ENCODE measurements at regions not wholly inside any gene's neighbourhood (a gene's known extent, or its start where the extent isn't known, plus 50 kb on each side); places are given as distances from the start of the nearest gene placed in this dataset.
"Not testable (repeated sequence)": the region's sequence is repeated elsewhere in the genome, so short reads cannot be mapped to it uniquely, and the experiment has no call there.

DNA sequence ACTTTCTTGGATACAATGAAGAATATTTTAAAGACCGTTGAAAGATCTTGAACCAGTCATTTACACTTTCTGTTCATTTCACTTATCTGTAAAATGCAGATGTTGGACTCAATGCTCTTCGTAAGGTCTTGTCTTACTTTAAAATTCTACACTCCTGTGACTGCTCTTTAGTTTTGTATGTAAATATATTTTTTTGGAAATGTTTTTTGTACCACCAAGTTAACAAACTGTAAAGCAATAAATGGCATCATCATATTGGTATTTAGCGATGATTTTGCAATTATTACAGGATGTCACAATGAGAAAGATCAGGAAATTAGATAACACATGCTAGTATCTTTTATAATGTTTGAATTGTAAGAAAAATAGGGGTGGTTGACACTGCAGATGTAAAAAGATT is 80.8 kb upstream of the GNAQ start:
- no peaks in the 10 kb centered on the region for H3K36me3 ChIP-seq (ENCODE audit: control insufficient read depth, insufficient read depth, low read length)
- DNase-seq, result no peak
- H3K9me3 ChIP-seq, result no peaks in the 10 kb centered on the region
- Mint-ChIP-seq H3K27ac (ENCODE audit: unreplicated experiment) (no peak overlapping the region), H3K36me3 (ENCODE audit: insufficient read depth, unreplicated experiment) (no peaks in the 10 kb centered on the region), H3K4me3 (ENCODE audit: unreplicated experiment) (no peak overlapping the region), H3K27me3 (ENCODE audit: insufficient read depth, unreplicated experiment) (no peaks in the 10 kb centered on the region), H3K4me1 (ENCODE audit: low read depth, unreplicated experiment) (no peaks in the 10 kb centered on the region), H3K9me3 (ENCODE audit: unreplicated experiment) (no peaks in the 10 kb centered on the region)
- TF ChIP-seq, protein P1, sequence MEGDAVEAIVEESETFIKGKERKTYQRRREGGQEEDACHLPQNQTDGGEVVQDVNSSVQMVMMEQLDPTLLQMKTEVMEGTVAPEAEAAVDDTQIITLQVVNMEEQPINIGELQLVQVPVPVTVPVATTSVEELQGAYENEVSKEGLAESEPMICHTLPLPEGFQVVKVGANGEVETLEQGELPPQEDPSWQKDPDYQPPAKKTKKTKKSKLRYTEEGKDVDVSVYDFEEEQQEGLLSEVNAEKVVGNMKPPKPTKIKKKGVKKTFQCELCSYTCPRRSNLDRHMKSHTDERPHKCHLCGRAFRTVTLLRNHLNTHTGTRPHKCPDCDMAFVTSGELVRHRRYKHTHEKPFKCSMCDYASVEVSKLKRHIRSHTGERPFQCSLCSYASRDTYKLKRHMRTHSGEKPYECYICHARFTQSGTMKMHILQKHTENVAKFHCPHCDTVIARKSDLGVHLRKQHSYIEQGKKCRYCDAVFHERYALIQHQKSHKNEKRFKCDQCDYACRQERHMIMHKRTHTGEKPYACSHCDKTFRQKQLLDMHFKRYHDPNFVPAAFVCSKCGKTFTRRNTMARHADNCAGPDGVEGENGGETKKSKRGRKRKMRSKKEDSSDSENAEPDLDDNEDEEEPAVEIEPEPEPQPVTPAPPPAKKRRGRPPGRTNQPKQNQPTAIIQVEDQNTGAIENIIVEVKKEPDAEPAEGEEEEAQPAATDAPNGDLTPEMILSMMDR (IDR thresholded peaks at IDR 0.05; ENCODE audit: insufficient read depth in 1 of 2, low read depth in 1 of 2, low read length in 1 of 2, severe bottlenecking in 1 of 2, unreplicated experiment in 1 of 2), result no peak
- H3K4me1 ChIP-seq, result no peaks in the 10 kb centered on the region
- CTCF ChIA-PET, result no interaction called here
- intact Hi-C loops (cut with micrococcal nuclease; ENCODE audit: unreplicated experiment), result no loop called here
- H3K27me3 ChIP-seq (replicated peaks; ENCODE audit: control insufficient read depth, insufficient read depth, low read length), result no peaks in the 10 kb centered on the region
- POLR2A ChIA-PET, result no interaction called here
- BruUV-seq (replicated peaks), result no TSS peak
- H3K4me3 ChIP-seq (ENCODE audit: low read depth, low read length), result no peak overlapping the region

DNA sequence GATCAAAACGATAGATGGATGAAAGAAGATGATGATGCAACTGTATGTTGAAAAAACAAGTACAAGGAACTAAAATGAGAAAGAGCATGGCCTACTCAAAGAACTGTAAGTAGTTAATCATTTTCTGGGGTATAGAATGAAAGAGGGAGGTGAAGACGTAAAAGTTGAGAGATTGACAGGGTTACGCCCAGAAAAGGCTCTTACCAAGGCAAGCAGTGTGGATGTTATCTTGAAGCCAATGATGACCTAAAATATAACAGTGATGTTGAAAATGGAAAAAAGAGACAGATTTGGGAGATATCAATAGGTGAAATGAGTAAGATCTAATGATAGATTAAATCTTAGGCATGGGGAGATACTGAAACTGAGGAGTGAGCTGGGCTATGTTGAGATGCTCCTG is 80.4 kb upstream of the GNAQ start:
- intact Hi-C loops (cut with micrococcal nuclease; ENCODE audit: unreplicated experiment), result no loop called here
- no peaks in the 10 kb centered on the region for H3K36me3 Mint-ChIP-seq (ENCODE audit: insufficient read depth, unreplicated experiment)
- no TSS peak for BruUV-seq (replicated peaks)
- H3K27ac Mint-ChIP-seq (ENCODE audit: unreplicated experiment), result no peak overlapping the region
- Histone ChIP-seq H3K36me3 (ENCODE audit: control insufficient read depth, insufficient read depth, low read length) (no peaks in the 10 kb centered on the region), H3K4me3 (ENCODE audit: low read depth, low read length) (no peak overlapping the region), H3K9me3 (no peaks in the 10 kb centered on the region), H3K4me1 (no peaks in the 10 kb centered on the region), H3K27me3 (replicated peaks; ENCODE audit: control insufficient read depth, insufficient read depth, low read length) (no peaks in the 10 kb centered on the region)
- H3K4me1 Mint-ChIP-seq (ENCODE audit: low read depth, unreplicated experiment), result no peaks in the 10 kb centered on the region
- ChIA-PET POLR2A (no interaction called here), CTCF (no interaction called here)
- TF ChIP-seq, protein P1 (IDR thresholded peaks at IDR 0.05; ENCODE audit: insufficient read depth in 1 of 2, low read depth in 1 of 2, low read length in 1 of 2, severe bottlenecking in 1 of 2, unreplicated experiment in 1 of 2), result no peak
- H3K9me3 Mint-ChIP-seq (ENCODE audit: unreplicated experiment), result no peaks in the 10 kb centered on the region
- H3K27me3 Mint-ChIP-seq (ENCODE audit: insufficient read depth, unreplicated experiment), result no peaks in the 10 kb centered on the region
- H3K4me3 Mint-ChIP-seq (ENCODE audit: unreplicated experiment), result no peak overlapping the region
- no peak for DNase-seq

DNA sequence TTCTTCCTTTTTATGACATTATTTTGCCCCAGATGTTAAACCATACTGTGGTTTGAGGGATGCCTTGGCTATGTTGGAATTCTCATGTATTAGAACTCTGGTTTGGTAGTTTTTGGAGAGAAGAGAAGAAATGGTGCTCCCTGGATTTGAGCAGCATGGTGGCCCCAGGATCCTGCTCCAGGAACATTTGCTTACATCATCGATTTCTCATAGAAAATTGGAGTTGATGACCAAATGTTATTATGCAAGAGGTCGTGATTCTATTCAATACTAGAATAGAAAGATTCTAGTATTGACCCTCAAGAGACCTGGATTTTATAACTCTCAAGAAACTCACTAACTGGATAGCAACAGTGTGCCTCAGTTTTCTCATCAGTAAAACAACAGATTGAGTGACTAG is 77.5 kb upstream of the GNAQ start:
- ChIA-PET POLR2A (no interaction called here), CTCF (no interaction called here)
- H3K27me3 ChIP-seq (replicated peaks; ENCODE audit: control insufficient read depth, insufficient read depth, low read length), result no peaks in the 10 kb centered on the region
- no peaks in the 10 kb centered on the region for H3K9me3 Mint-ChIP-seq (ENCODE audit: unreplicated experiment)
- no peaks in the 10 kb centered on the region for H3K4me1 ChIP-seq
- intact Hi-C loops (cut with micrococcal nuclease; ENCODE audit: unreplicated experiment), result no loop called here
- no peaks in the 10 kb centered on the region for H3K4me1 Mint-ChIP-seq (ENCODE audit: low read depth, unreplicated experiment)
- H3K4me3 ChIP-seq (ENCODE audit: low read depth, low read length), result no peak overlapping the region
- H3K4me3 Mint-ChIP-seq (ENCODE audit: unreplicated experiment), result no peak overlapping the region
- TF ChIP-seq, protein P1 (IDR thresholded peaks at IDR 0.05; ENCODE audit: insufficient read depth in 1 of 2, low read depth in 1 of 2, low read length in 1 of 2, severe bottlenecking in 1 of 2, unreplicated experiment in 1 of 2), result no peak
- H3K27me3 Mint-ChIP-seq (ENCODE audit: insufficient read depth, unreplicated experiment), result no peaks in the 10 kb centered on the region
- no peak overlapping the region for H3K27ac Mint-ChIP-seq (ENCODE audit: unreplicated experiment)
- H3K36me3 Mint-ChIP-seq (ENCODE audit: insufficient read depth, unreplicated experiment), result no peaks in the 10 kb centered on the region
- H3K36me3 ChIP-seq (ENCODE audit: control insufficient read depth, insufficient read depth, low read length), result no peaks in the 10 kb centered on the region
- H3K9me3 ChIP-seq, result no peaks in the 10 kb centered on the region
- DNase-seq, result no peak
- no TSS peak for BruUV-seq (replicated peaks)

DNA sequence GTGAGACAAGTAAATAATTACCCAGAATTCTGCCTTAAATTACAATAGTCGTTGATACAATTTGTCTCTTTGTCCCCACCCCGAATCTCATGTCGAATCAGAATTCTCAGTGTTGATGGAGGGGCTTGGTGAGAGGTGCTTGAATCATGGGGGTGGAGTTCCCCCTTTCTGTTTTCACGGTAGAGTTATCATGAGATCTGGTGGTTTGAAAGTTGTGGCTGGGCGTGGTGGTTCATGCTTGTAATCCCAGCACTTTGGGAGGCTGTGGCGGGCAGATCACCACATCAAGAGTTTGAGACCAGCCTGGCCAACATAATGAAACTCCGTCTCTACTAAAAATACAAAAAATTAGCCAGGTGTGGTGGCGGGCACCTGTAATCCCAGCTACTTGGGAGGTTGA is 75.0 kb upstream of the GNAQ start:
- intact Hi-C loops (cut with micrococcal nuclease; ENCODE audit: unreplicated experiment); CTCF ChIA-PET; H3K4me3 ChIP-seq (ENCODE audit: low read depth, low read length); H3K9me3 Mint-ChIP-seq (ENCODE audit: unreplicated experiment); H3K4me1 Mint-ChIP-seq (ENCODE audit: low read depth, unreplicated experiment); POLR2A ChIA-PET; H3K36me3 ChIP-seq (ENCODE audit: control insufficient read depth, insufficient read depth, low read length); H3K9me3 ChIP-seq; H3K27ac Mint-ChIP-seq (ENCODE audit: unreplicated experiment); H3K27me3 ChIP-seq (replicated peaks; ENCODE audit: control insufficient read depth, insufficient read depth, low read length); H3K36me3 Mint-ChIP-seq (ENCODE audit: insufficient read depth, unreplicated experiment); H3K27me3 Mint-ChIP-seq (ENCODE audit: insufficient read depth, unreplicated experiment); DNase-seq; BruUV-seq (replicated peaks); H3K4me1 ChIP-seq; H3K4me3 Mint-ChIP-seq (ENCODE audit: unreplicated experiment): not testable (repeated sequence)
